Endothelial cell (in vitro differentiated cells): ENCODE measurements at regions not wholly inside any gene's neighbourhood (a gene's known extent, or its start where the extent isn't known, plus 50 kb on each side); places are given as distances from the start of the nearest gene placed in this dataset.
"Not testable (repeated sequence)": the region's sequence is repeated elsewhere in the genome, so short reads cannot be mapped to it uniquely, and the experiment has no call there.

Experiments
- DNase-seq: peaks from one replicate; pipeline ENCODE4 v3.0.0; 2021; ENCODE audit warnings: low spot score
- H3K27ac Mint-ChIP-seq: one replicate; pipeline ENCODE4 v1.8.0; 2021; ENCODE audit warnings: mixed read lengths, inconsistent platforms; ENCODE audit not compliant: unreplicated experiment
- H3K27me3 Mint-ChIP-seq: one replicate; pipeline ENCODE4 v1.8.0; 2021; ENCODE audit warnings: mild to moderate bottlenecking, moderate library complexity, mixed read lengths, inconsistent platforms; ENCODE audit not compliant: unreplicated experiment
- H3K36me3 Mint-ChIP-seq: one replicate; pipeline ENCODE4 v1.8.0; 2021; ENCODE audit warnings: mild to moderate bottlenecking, low read depth, mixed read lengths, inconsistent platforms; ENCODE audit not compliant: unreplicated experiment
- H3K4me1 Mint-ChIP-seq: one replicate; pipeline ENCODE4 v1.8.0; 2021; ENCODE audit warnings: mild to moderate bottlenecking, mixed read lengths, inconsistent platforms; ENCODE audit not compliant: unreplicated experiment
- H3K4me3 Mint-ChIP-seq: one replicate; pipeline ENCODE4 v1.8.0; 2021; ENCODE audit warnings: mild to moderate bottlenecking, mixed read lengths, inconsistent platforms; ENCODE audit not compliant: unreplicated experiment
- H3K9me3 Mint-ChIP-seq: one replicate; pipeline ENCODE4 v1.8.0; 2021; ENCODE audit warnings: mixed read lengths, inconsistent platforms; ENCODE audit not compliant: unreplicated experiment
- TF ChIP-seq, protein P1 (sequence below): fragments of 200-600 bp; sonication (generic); IDR thresholded peaks from one replicate; pipeline ENCODE4 v1.5.0; 2021; ENCODE audit warnings: antibody characterized with exemption; ENCODE audit not compliant: unreplicated experiment

DNA sequence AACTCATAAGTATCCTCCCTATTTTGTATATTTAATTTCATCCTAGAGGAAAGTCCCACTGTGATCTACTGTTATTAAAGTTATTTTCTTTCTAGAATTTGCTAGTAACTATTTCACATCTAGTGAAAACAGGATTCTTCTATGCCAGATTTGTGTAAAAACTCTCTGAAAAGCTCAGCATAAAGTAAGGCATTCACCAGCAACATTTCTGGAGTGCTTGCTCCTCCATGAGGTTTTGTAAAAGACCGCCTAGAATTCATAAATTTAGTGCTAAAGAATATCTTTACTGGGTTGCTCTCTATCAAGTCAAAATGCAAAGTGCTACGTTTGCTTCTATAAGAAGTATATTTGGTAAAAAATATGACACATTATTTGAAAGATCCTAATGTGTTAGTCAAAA is 173.5 kb upstream of the IRAK1BP1 start:
- H3K27me3 Mint-ChIP-seq = no peaks in the 10 kb centered on the region
- no peak overlapping the region for H3K27ac Mint-ChIP-seq
- H3K9me3 Mint-ChIP-seq = no peaks in the 10 kb centered on the region
- DNase-seq = no peak
- no peaks in the 10 kb centered on the region for H3K36me3 Mint-ChIP-seq
- no peak overlapping the region for H3K4me3 Mint-ChIP-seq
- H3K4me1 Mint-ChIP-seq = no peaks in the 10 kb centered on the region
- TF ChIP-seq, protein P1, sequence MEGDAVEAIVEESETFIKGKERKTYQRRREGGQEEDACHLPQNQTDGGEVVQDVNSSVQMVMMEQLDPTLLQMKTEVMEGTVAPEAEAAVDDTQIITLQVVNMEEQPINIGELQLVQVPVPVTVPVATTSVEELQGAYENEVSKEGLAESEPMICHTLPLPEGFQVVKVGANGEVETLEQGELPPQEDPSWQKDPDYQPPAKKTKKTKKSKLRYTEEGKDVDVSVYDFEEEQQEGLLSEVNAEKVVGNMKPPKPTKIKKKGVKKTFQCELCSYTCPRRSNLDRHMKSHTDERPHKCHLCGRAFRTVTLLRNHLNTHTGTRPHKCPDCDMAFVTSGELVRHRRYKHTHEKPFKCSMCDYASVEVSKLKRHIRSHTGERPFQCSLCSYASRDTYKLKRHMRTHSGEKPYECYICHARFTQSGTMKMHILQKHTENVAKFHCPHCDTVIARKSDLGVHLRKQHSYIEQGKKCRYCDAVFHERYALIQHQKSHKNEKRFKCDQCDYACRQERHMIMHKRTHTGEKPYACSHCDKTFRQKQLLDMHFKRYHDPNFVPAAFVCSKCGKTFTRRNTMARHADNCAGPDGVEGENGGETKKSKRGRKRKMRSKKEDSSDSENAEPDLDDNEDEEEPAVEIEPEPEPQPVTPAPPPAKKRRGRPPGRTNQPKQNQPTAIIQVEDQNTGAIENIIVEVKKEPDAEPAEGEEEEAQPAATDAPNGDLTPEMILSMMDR = no peak

DNA sequence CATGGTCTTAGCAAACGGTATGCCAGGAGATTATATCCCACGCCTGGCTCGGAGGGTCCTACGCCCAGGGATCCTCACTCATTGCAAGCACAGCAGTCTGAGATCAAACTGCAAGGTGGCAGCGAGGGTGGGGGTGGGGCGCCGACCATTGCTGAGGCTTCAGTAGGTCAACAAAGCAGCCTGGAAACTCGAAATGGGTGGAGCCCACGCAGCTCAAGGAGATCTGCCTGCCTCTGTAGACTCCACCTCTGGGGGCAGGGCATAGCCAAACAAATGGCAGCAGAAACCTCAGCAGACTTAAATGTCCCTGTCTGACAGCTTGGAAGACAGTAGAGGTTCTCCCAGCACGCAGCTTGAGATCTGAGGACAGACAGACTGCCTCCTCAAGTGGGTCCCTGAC is 172.7 kb upstream of the IRAK1BP1 start:
- not testable (repeated sequence) for DNase-seq, H3K27me3 Mint-ChIP-seq, H3K4me1 Mint-ChIP-seq, H3K4me3 Mint-ChIP-seq, H3K36me3 Mint-ChIP-seq, H3K9me3 Mint-ChIP-seq, H3K27ac Mint-ChIP-seq

DNA sequence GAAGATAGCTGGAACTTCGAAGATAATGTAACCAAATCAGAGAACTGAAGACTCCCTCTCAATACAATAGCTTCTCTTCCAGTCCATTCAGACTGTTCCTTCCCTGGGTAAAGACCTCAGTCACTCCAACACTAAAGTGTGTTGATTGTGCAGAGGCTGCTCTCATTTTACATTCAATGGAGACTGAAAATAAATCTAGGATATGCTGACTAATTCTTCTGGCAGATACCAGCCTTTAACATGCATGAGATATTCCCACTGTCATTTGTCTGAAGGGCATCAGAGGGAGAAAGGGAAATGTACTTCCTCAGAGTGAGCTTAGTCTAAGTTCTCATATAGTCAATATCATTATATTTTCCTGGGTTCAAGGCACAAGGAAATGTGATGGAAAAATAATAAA is 166.4 kb upstream of the IRAK1BP1 start:
- Mint-ChIP-seq H3K27me3 (no peaks in the 10 kb centered on the region), H3K4me3 (no peak overlapping the region), H3K9me3 (no peaks in the 10 kb centered on the region), H3K27ac (no peak overlapping the region), H3K36me3 (no peaks in the 10 kb centered on the region), H3K4me1 (no peaks in the 10 kb centered on the region)
- TF ChIP-seq, protein P1 = no peak
- no peak for DNase-seq

DNA sequence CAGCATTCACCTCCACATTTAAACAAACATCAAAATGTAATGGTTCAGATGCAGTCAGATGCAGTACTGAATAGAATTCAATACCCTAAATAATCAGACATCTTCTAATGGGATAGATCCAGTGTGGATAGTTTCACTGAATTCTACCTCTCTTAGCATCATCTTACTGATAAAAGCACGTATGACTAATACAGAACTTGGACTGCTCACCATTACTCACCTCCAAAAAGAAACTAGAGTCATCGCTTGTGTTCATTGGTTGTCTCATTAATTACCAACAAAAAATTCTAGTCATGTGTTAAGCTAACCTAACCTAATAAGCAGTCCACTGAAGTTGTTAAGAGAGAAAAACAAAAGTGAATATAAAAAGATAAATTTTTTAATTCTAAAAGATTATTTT is 165.9 kb upstream of the IRAK1BP1 start:
- H3K36me3 Mint-ChIP-seq = no peaks in the 10 kb centered on the region
- H3K27ac Mint-ChIP-seq = no peak overlapping the region
- TF ChIP-seq, protein P1 = no peak
- H3K9me3 Mint-ChIP-seq = no peaks in the 10 kb centered on the region
- no peak overlapping the region for H3K4me3 Mint-ChIP-seq
- H3K4me1 Mint-ChIP-seq = no peaks in the 10 kb centered on the region
- no peak for DNase-seq
- H3K27me3 Mint-ChIP-seq = no peaks in the 10 kb centered on the region

DNA sequence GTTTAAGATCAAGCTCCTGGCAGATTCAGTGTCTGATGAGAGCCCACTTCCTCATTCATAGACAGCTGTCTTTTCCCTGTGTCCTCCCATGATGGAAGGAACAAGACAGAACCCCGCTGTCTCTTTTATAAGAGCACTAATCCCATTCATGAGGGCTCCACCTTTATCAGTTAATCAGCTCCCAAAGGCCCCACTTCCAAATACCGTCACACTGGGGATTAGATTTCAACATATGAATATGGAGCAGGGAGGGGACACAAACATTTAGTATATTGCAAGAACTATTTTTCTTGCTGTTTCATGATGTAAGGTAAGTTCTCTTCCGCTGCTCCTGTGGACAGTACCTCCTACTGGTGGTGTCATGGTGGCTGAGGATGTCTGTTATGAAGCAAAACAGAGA is 158.3 kb upstream of the IRAK1BP1 start:
- H3K36me3 Mint-ChIP-seq = no peaks in the 10 kb centered on the region
- H3K27me3 Mint-ChIP-seq = no peaks in the 10 kb centered on the region
- H3K4me3 Mint-ChIP-seq = no peak overlapping the region
- H3K27ac Mint-ChIP-seq = no peak overlapping the region
- H3K4me1 Mint-ChIP-seq = no peaks in the 10 kb centered on the region
- TF ChIP-seq, protein P1 = no peak
- no peak for DNase-seq
- H3K9me3 Mint-ChIP-seq = no peaks in the 10 kb centered on the region

DNA sequence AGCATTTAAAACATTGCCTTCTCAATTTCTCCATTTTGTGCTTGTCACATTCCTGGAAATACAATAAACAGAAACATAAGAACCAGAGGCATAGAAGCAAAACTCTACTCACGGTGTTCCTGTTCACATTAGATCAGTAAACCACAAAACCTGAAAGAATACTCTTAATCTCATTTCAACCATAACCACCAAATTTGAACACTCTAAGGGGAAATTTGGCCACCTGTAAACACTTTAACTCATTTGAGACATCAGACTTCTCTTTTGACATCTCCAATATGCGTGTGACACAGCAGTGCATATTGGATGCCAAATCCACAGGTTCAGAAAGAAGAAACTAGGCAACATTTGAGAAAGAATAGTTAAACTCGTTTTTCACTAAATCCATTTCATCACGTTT is 153.8 kb upstream of the IRAK1BP1 start:
- H3K9me3 Mint-ChIP-seq = no peaks in the 10 kb centered on the region
- no peaks in the 10 kb centered on the region for H3K4me1 Mint-ChIP-seq
- H3K27me3 Mint-ChIP-seq = no peaks in the 10 kb centered on the region
- no peak for DNase-seq
- TF ChIP-seq, protein P1 = no peak
- H3K36me3 Mint-ChIP-seq = no peaks in the 10 kb centered on the region
- no peak overlapping the region for H3K27ac Mint-ChIP-seq
- H3K4me3 Mint-ChIP-seq = no peak overlapping the region
